ENCODE measurements at regions not wholly inside any gene's neighbourhood (a gene's known extent, or its start where the extent isn't known, plus 50 kb on each side); places are given as distances from the start of the nearest gene placed in this dataset.

DNA sequence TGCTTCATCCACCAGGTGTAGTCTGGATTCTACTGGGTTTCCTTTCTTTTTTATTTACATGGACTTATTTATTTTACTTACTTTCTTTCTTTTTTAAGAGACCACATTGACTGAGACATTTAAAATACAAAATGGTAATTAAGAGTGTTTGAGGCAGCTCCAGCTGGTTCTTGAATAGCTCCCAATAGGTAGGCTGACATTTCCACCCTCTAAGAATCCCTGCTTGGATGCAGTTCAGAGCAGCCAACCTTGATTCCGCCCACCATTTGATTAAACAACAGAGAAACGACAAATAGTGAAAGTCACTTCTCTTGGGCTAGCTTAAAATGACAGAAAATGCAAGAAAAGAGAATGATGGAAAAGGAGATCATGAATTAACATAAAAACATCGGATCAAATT is 270.5 kb downstream of the TUSC7 start (continued):
- no peak for TF ChIP-seq ZNF584 (CRISPR knock-in tag; IDR thresholded peaks at IDR 0.05; ENCODE audit: low read depth)
- TF ChIP-seq KLF6 (CRISPR knock-in tag; IDR thresholded peaks at IDR 0.05; ENCODE audit: borderline replicate concordance), result no peak
- no peak for TF ChIP-seq ZNF408 (CRISPR knock-in tag; IDR thresholded peaks at IDR 0.05; ENCODE audit: low read depth)
- TF ChIP-seq, protein P1, sequence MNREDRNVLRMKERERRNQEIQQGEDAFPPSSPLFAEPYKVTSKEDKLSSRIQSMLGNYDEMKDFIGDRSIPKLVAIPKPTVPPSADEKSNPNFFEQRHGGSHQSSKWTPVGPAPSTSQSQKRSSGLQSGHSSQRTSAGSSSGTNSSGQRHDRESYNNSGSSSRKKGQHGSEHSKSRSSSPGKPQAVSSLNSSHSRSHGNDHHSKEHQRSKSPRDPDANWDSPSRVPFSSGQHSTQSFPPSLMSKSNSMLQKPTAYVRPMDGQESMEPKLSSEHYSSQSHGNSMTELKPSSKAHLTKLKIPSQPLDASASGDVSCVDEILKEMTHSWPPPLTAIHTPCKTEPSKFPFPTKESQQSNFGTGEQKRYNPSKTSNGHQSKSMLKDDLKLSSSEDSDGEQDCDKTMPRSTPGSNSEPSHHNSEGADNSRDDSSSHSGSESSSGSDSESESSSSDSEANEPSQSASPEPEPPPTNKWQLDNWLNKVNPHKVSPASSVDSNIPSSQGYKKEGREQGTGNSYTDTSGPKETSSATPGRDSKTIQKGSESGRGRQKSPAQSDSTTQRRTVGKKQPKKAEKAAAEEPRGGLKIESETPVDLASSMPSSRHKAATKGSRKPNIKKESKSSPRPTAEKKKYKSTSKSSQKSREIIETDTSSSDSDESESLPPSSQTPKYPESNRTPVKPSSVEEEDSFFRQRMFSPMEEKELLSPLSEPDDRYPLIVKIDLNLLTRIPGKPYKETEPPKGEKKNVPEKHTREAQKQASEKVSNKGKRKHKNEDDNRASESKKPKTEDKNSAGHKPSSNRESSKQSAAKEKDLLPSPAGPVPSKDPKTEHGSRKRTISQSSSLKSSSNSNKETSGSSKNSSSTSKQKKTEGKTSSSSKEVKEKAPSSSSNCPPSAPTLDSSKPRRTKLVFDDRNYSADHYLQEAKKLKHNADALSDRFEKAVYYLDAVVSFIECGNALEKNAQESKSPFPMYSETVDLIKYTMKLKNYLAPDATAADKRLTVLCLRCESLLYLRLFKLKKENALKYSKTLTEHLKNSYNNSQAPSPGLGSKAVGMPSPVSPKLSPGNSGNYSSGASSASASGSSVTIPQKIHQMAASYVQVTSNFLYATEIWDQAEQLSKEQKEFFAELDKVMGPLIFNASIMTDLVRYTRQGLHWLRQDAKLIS (CRISPR knock-in tag; IDR thresholded peaks at IDR 0.05), result no peak
- TF ChIP-seq, protein P2, sequence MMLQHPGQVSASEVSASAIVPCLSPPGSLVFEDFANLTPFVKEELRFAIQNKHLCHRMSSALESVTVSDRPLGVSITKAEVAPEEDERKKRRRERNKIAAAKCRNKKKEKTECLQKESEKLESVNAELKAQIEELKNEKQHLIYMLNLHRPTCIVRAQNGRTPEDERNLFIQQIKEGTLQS (IDR thresholded peaks at IDR 0.05), result no peak
- TF ChIP-seq, protein P2 (CRISPR knock-in tag; conservative IDR thresholded peaks at IDR 0.05), result no peak
- no peak for TF ChIP-seq L3MBTL2 (IDR thresholded peaks at IDR 0.05)

DNA sequence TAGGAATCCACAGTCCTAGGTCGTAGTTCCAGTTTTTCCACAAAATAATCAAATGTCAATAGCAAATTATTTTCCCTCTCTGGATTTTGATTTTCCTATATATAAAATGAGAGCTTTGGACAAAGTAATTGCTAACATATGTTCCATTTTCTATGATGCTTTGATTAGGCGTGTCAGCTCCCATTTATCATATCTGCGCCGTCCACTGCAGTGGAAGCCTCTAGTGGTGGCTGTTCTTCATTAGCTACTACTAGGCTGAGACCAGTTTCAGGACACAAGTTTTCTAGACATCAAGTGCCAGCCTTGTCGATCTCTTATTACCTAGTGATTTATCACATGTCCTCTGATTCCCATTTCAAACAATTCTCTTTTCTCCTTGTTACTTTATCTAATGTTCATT is 271.5 kb downstream of the TUSC7 start:
- WGBS (ENCODE audit: insufficient coverage, low coverage, missing lambda C conversion rate), result 0% methylated on average over 5 of the region's 5 CpGs
- Histone ChIP-seq H3K27ac (ENCODE audit: extremely low read depth, low read depth, low read length) (no peak overlapping the region), H3K4me2 (ENCODE audit: insufficient read depth, low read length) (no peak overlapping the region), H3K36me3 (ENCODE audit: control insufficient read depth, insufficient read depth, low read length) (no peaks in the 10 kb centered on the region), H3K9me1 (ENCODE audit: control insufficient read depth, insufficient read depth, low read length) (no peaks in the 10 kb centered on the region), H3K4me1 (replicated peaks in 1 of 2; ENCODE audit: control insufficient read depth in 2 of 2, insufficient read depth in 2 of 2, low read length in 2 of 2) (no peaks in the 10 kb centered on the region), H3K4me3 (no peak overlapping the region), H3K27me3 (ENCODE audit: control insufficient read depth in 2 of 2, insufficient read depth in 2 of 2, low read length in 2 of 2) (no peaks in the 10 kb centered on the region), H3K9ac (ENCODE audit: insufficient read depth in 1 of 2, low read depth in 2 of 2, low read length in 2 of 2) (no peak overlapping the region), H3K79me2 (ENCODE audit: control insufficient read depth, insufficient read depth, low read length) (no peaks in the 10 kb centered on the region), H4K20me1 (replicated peaks; ENCODE audit: control insufficient read depth, insufficient read depth, low read length) (no peaks in the 10 kb centered on the region), H3K9me3 (replicated peaks; ENCODE audit: control insufficient read depth, insufficient read depth, low read depth, low read length) (no peaks in the 10 kb centered on the region), H2AFZ (ENCODE audit: low read depth, low read length) (no peak overlapping the region)
- intact Hi-C loops (cut with micrococcal nuclease) (no loop called here), in situ Hi-C loops (cut with MboI) (no loop called here)
- BruUV-seq (replicated peaks), result no TSS peak
- DNase-seq (ENCODE audit: extremely low read depth in 1 of 4, low spot score in 3 of 4) (no peak), FAIRE-seq (no peak), ATAC-seq (no peak)
- POLR2A ChIA-PET, result no interaction called here
- CTCF ChIA-PET (ENCODE audit: low intra/inter-chr PET ratio), result no interaction called here
- TF ChIP-seq SMARCA4 (IDR thresholded peaks at IDR 0.05) (no peak), ZBTB17 (CRISPR knock-in tag; IDR thresholded peaks at IDR 0.05) (no peak), U2AF1 (optimal IDR thresholded peaks at IDR 0.05; ENCODE audit: low read depth, low read length) (no peak), SIRT6 (IDR thresholded peaks at IDR 0.05; ENCODE audit: low read depth, low read length) (no peak)

Measured in K562 (cell line).